ENCODE measurements at regions not wholly inside any gene's neighbourhood (a gene's known extent, or its start where the extent isn't known, plus 50 kb on each side); places are given as distances from the start of the nearest gene placed in this dataset.

DNA sequence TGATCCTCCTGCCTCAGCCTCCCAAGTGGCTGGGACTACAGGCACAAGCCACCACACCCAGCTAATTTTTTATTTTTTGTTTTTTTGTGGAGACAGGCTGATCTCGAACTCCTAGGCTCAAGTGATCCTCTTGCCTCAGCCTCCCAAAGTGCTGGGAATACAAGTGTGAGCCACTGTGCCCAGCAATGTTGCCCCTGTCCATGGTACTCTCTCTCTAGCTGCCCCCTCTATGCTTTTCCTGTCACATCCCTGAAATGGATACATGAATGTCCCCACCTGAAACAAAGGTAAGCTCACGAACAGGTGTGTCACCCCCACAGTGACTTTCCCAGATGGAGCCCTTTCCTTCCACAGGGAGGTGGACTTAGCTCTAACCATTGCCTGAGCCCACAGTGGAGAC is 141.1 kb upstream of the MGMT start:
- TF ChIP-seq, protein P1, sequence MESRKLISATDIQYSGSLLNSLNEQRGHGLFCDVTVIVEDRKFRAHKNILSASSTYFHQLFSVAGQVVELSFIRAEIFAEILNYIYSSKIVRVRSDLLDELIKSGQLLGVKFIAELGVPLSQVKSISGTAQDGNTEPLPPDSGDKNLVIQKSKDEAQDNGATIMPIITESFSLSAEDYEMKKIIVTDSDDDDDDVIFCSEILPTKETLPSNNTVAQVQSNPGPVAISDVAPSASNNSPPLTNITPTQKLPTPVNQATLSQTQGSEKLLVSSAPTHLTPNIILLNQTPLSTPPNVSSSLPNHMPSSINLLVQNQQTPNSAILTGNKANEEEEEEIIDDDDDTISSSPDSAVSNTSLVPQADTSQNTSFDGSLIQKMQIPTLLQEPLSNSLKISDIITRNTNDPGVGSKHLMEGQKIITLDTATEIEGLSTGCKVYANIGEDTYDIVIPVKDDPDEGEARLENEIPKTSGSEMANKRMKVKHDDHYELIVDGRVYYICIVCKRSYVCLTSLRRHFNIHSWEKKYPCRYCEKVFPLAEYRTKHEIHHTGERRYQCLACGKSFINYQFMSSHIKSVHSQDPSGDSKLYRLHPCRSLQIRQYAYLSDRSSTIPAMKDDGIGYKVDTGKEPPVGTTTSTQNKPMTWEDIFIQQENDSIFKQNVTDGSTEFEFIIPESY (IDR thresholded peaks at IDR 0.05) = no peak
- TF ChIP-seq, protein P2, sequence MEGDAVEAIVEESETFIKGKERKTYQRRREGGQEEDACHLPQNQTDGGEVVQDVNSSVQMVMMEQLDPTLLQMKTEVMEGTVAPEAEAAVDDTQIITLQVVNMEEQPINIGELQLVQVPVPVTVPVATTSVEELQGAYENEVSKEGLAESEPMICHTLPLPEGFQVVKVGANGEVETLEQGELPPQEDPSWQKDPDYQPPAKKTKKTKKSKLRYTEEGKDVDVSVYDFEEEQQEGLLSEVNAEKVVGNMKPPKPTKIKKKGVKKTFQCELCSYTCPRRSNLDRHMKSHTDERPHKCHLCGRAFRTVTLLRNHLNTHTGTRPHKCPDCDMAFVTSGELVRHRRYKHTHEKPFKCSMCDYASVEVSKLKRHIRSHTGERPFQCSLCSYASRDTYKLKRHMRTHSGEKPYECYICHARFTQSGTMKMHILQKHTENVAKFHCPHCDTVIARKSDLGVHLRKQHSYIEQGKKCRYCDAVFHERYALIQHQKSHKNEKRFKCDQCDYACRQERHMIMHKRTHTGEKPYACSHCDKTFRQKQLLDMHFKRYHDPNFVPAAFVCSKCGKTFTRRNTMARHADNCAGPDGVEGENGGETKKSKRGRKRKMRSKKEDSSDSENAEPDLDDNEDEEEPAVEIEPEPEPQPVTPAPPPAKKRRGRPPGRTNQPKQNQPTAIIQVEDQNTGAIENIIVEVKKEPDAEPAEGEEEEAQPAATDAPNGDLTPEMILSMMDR (IDR thresholded peaks at IDR 0.05; ENCODE audit: low read depth, low read length, missing input control) = no peak
- TF ChIP-seq TAF1 (conservative IDR thresholded peaks at IDR 0.05) (no peak), GABPA (IDR thresholded peaks at IDR 0.05 in 1 of 2, conservative IDR thresholded peaks at IDR 0.05 in 1 of 2) (no peak), SP1 (IDR thresholded peaks at IDR 0.05) (no peak), NR2F2 (IDR thresholded peaks at IDR 0.05) (no peak), YY1 (IDR thresholded peaks at IDR 0.05) (no peak)
- TF ChIP-seq, protein P3, sequence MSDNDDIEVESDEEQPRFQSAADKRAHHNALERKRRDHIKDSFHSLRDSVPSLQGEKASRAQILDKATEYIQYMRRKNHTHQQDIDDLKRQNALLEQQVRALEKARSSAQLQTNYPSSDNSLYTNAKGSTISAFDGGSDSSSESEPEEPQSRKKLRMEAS (IDR thresholded peaks at IDR 0.05) = no peak
- TF ChIP-seq, protein P4, sequence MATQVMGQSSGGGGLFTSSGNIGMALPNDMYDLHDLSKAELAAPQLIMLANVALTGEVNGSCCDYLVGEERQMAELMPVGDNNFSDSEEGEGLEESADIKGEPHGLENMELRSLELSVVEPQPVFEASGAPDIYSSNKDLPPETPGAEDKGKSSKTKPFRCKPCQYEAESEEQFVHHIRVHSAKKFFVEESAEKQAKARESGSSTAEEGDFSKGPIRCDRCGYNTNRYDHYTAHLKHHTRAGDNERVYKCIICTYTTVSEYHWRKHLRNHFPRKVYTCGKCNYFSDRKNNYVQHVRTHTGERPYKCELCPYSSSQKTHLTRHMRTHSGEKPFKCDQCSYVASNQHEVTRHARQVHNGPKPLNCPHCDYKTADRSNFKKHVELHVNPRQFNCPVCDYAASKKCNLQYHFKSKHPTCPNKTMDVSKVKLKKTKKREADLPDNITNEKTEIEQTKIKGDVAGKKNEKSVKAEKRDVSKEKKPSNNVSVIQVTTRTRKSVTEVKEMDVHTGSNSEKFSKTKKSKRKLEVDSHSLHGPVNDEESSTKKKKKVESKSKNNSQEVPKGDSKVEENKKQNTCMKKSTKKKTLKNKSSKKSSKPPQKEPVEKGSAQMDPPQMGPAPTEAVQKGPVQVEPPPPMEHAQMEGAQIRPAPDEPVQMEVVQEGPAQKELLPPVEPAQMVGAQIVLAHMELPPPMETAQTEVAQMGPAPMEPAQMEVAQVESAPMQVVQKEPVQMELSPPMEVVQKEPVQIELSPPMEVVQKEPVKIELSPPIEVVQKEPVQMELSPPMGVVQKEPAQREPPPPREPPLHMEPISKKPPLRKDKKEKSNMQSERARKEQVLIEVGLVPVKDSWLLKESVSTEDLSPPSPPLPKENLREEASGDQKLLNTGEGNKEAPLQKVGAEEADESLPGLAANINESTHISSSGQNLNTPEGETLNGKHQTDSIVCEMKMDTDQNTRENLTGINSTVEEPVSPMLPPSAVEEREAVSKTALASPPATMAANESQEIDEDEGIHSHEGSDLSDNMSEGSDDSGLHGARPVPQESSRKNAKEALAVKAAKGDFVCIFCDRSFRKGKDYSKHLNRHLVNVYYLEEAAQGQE (IDR thresholded peaks at IDR 0.05) = no peak
- TF ChIP-seq, protein P5, sequence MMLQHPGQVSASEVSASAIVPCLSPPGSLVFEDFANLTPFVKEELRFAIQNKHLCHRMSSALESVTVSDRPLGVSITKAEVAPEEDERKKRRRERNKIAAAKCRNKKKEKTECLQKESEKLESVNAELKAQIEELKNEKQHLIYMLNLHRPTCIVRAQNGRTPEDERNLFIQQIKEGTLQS (IDR thresholded peaks at IDR 0.05) = no peak

Data from liver (tissue), 3 donors.